ENCODE measurements at regions not wholly inside any gene's neighbourhood (a gene's known extent, or its start where the extent isn't known, plus 50 kb on each side); places are given as distances from the start of the nearest gene placed in this dataset.

DNA sequence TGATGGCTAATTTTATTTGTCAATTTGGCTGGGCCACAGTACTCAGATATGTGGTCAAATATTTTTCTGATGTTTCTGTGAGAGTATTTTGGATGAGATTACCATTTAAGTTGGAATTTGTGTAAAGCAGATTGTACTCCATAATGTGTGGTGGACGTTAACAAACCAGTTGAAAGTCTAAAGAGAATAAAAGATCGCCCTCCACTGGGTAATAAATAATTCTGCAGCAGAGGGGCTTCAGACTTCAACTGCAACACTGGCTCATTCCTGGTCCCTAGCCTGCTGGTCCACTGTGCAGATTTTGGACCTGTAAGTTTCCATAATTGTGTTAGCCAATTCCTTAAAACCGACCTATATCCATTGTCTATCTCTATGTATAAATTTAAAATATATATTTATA lies 540.3 kb downstream of the PCDH18 start:
- no peak for DNase-seq (ENCODE audit: low read depth)
- H3K4me3 ChIP-seq (ENCODE audit: low read depth, low read length), result no peak overlapping the region

DNA sequence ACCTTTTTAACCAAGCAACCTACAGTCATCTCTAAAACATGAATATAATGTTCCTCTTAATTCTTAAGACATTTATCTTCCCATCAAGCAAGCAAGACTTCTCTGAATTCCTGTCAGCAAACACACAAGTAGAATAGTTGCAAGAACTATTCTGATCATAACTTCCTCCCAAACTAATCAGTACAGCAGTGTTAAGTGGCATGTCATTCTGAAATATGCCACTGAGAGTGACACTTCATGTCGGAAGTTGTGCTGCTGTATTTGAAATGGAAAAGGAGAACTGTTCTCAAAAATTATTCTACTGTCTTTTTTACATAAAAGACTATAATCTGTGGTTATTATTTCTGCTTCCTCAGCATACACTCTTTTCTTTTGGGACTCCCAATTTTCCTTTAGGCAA lies 546.6 kb downstream of the PCDH18 start:
- DNase-seq (ENCODE audit: low read depth), result no peak
- no peak overlapping the region for H3K4me3 ChIP-seq (ENCODE audit: low read depth, low read length)

DNA sequence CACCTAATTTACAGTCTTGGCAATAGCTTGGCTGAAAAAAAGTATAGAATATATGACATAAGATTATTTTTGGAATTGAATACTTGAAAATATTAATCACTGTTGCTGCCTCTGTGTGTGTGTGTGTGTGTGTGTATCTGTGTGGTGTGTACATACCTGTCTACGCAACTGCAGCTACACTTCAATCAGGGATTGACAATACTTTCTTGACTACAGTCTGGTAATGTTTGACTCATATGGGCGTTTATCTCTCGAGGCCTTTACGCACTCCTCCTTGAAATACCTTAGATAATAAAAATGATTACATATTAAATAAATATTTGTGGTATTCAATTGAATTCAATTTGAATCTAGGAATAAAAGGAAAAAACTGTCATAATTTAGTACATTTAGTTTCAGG lies 565.2 kb downstream of the PCDH18 start:
- no peak overlapping the region for H3K4me3 ChIP-seq (ENCODE audit: low read depth, low read length)
- no peak for DNase-seq (ENCODE audit: low read depth)

DNA sequence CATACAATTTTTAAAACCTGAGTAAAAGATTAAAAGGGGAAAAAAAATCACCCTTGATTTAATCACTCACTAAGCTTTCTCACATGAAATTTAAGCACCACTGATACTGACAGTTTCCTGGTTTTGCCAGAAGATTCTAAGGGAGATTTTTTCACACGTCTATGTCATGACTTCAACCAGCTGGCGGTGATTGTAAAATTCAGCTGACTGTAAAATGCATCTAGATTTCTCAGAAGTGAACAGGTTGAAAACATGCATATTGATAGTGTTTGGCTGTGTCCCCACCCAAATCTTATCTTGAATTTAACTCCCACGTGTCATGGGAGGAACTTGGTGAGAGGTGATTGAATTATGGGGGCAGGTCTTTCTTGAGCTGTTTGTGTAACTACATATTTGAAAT lies 566.8 kb downstream of the PCDH18 start:
- no peak for DNase-seq (ENCODE audit: low read depth)
- H3K4me3 ChIP-seq (ENCODE audit: low read depth, low read length), result no peak overlapping the region

DNA sequence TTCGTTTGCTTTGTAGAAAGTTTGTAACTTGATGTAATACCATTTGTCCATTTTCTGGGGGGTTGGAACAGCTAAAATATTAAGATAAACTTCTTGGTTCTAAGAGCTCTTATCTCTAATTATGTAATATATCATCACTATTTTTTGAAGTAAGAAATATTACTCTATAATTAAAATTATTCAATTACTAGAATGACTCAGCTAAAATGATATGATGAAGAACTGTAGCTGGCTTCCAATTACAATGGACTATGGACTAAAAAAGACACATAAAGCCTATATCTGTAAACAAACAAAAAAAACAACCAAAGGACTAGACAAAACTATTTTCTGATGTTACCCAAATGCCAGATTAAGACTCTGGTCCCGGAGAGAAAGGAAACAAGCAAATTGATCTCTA lies 569.4 kb downstream of the PCDH18 start:
- no peak overlapping the region for H3K4me3 ChIP-seq (ENCODE audit: low read depth, low read length)
- no peak for DNase-seq (ENCODE audit: low read depth)

DNA sequence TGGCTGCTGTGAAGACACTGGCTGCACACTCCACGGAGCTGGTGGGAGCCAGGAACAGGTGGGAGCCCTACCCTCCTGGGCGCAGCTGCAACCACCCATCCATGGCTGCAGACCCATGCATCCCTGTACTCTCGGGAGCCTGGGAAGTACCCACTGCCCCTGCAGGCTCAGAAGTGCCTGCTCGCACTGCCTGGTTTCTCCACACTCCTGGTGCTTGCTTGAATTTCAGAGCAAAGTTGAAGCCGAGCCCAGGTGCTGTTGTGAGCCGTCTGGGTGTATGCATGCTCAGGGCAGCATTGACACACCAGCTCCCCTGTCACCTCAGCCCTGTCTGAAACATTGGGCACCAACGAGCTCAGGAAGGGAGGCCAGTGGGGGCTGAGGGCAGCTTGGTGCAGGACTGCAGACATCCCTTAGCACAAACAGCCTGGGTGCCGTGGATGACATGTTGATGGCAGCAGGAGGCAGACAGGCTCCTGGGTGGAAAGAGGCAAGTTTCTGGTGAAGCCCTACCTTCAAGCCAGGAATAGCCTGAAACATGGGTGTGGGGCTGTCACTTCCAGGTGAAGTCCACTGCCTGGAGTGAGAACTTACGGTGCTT lies 585.9 kb downstream of the PCDH18 start:
- DNase-seq (ENCODE audit: low read depth), result no peak
- H3K4me3 ChIP-seq (ENCODE audit: low read depth, low read length), result no peak overlapping the region

DNA sequence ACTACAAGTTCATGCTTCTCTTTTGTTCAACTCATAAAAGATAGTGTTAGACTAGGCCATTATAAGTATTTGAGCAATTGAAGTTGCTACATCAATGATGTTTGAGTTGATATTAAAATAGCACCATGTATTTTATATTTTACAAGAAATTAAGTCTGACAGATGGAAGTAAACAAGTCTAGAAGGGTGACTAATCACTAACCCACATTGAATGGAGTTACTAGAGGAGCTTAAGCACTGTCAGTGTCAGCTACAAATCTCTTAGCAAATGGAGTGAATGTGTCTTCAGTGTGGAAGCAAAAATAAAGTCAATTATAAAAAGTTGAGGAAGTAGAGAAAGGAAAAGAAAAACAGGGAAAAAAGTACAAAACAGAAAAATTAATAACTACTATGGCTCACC lies 592.5 kb downstream of the PCDH18 start:
- DNase-seq (ENCODE audit: low read depth), result no peak
- H3K4me3 ChIP-seq (ENCODE audit: low read depth, low read length), result no peak overlapping the region

DNA sequence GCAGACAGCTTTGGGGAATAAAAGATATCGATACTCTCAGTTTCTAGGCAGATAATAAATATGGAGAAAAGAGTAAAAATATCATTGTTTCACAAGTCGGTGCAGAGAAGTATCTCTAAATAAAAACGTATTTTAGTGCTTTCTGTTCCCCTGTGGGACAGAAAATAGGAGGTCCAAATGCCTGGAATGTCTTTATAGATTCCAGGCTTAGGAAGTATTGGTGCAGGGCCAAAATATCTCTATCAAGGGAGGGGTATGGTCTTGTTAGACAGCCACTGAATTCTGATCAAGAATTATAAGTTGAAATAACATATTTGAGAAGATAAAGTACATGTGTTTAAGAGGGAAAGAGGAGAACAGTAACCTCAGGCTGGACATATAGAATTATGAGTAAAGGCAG lies 596.4 kb downstream of the PCDH18 start:
- no peak for DNase-seq (ENCODE audit: low read depth)
- no peak overlapping the region for H3K4me3 ChIP-seq (ENCODE audit: low read depth, low read length)

DNA sequence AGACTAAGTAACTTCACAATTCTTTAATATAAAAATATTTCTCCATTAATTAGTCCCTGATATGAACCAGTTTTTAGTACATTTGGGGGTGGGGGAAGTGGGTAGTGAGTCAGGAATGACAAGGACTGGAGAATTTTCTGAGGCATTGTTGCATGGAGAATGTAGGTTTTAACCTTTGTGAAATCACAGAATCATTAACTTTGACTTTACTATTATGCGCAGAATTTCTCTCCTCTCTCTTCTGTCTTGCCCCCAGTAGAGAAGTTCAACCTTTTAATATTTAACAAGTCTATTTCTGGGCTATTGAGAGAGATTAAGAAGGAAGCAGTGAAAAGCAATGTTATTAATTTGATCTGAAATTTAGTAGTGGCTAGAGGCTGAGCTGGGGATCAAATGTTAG lies 597.0 kb downstream of the PCDH18 start:
- no peak for DNase-seq (ENCODE audit: low read depth)
- no peak overlapping the region for H3K4me3 ChIP-seq (ENCODE audit: low read depth, low read length)

DNA sequence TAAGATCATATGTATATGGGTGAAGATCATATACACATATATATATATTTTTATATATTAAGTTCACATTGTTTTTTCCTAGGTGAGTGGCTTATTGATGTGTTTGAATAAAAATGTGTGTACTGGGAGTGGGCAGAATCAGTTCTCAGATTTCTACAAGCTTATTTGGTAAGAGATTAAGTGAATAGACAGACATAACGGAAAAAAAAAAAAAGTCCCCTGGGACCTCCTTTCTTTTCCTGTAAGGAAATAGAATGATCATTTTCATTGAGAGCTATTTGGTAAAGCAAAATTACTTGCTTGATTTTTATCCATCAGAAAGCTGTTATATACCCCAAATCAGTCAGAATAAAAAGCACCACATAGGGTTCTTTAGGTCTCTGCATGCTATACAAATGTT lies 597.7 kb downstream of the PCDH18 start:
- H3K4me3 ChIP-seq (ENCODE audit: low read depth, low read length), result no peak overlapping the region
- peak; percentile 24 for DNase-seq (ENCODE audit: low read depth)

DNA sequence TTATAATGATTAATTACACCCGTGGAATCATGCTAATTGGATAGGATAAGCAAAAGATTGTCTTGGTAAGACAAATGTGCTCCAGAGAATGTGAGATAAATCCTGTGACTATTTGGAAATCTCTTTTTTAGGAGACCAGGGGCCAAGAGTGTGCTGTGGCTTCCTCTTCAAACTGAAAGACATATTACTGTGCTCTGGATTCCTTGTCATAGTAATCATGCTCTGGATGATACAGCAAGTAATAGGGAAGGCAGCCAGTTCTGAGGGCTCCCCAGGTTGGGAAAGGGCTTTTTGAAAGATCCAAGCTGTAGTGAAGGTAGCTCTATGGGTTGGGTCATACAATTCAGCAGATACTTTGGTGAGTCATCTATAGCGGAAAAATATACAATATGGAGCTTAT lies 600.5 kb downstream of the PCDH18 start:
- H3K4me3 ChIP-seq (ENCODE audit: low read depth, low read length), result no peak overlapping the region
- no peak for DNase-seq (ENCODE audit: low read depth)

DNA sequence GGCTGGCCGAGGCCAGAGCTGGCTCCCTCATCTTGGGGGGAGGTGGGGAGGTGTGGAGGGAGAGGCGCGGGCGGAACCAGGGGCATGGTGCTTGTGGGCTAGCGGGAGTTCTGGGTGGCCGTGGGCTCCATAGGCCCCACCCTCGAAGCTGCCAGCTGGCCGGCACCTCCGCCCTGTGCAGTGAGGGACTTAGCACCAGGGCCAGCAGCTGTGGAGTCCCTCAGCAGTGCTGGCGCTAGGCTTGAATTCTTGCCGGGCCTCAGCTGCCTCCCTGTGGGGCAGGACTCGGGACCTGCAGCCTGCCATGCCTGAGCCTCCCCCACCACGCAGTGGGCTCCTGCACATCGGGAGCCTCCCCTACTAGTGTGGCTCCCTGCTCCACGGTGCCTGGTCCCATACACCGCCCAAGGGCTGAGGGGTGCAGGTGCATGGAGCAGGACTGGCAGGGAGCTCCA lies 603.3 kb downstream of the PCDH18 start:
- no peak for DNase-seq (ENCODE audit: low read depth)
- H3K4me3 ChIP-seq (ENCODE audit: low read depth, low read length), result no peak overlapping the region

DNA sequence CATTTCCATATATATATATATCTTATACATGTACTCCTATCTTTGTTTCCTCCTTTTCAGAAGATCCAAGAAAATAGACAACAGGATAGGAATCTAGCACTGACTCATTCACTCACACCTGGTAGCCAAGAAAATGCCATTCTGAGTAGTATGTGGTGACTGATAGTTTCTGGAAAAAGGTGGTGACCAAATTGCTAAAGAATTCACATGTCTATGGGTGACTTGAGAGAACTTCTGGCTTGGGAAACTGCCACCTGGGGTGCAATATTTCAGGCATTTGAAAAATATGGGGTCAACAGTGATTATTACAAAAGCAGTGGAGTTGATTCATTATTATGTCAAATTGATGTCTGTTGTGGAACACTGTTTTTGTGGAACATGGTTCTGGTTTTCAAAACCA lies 605.1 kb downstream of the PCDH18 start:
- peak; percentile 18 for DNase-seq (ENCODE audit: low read depth)

DNA sequence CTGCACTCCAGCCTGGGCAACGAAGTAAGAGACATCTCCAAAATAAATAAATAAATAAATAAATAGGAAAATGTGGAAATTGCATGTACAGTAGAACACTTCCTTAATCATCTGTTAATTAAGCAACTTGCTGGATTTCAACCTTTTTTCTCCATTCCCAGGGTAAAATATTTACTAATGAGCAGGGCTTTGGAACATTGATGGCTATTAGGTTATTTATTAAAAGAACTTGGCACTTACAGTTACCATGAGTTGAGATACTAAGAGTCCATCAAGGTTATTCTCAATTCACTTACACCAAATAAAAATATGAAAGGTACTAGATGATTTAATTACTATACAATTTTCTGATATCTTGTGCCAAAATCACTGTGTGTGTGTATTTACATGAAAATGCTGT lies 607.1 kb downstream of the PCDH18 start:
- no peak for DNase-seq (ENCODE audit: low read depth)
- no peak overlapping the region for H3K4me3 ChIP-seq (ENCODE audit: low read depth, low read length)

More for the DNA sequence above, 605.1 kb downstream of the PCDH18 start:
- H3K4me3 ChIP-seq (ENCODE audit: low read depth, low read length), result no peak overlapping the region

DNA sequence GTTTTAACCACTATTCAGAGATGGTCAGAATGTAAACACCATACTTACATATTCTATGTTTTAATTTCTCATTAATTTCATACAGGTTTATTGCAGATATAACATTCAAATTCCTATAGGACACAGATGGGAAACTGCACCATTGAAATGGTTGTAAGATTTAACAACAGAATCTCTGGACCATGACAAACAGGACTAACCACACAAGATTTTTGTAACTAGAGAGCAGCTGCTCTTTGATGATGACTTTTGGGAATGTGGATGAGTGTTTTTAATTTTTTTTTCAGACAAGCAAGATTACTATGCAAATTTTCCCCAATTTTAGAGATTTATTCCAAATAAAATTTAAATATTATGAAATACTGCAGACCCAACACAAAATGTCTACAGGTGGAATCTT lies 610.2 kb downstream of the PCDH18 start:
- H3K4me3 ChIP-seq (ENCODE audit: low read depth, low read length), result no peak overlapping the region
- no peak for DNase-seq (ENCODE audit: low read depth)

DNA sequence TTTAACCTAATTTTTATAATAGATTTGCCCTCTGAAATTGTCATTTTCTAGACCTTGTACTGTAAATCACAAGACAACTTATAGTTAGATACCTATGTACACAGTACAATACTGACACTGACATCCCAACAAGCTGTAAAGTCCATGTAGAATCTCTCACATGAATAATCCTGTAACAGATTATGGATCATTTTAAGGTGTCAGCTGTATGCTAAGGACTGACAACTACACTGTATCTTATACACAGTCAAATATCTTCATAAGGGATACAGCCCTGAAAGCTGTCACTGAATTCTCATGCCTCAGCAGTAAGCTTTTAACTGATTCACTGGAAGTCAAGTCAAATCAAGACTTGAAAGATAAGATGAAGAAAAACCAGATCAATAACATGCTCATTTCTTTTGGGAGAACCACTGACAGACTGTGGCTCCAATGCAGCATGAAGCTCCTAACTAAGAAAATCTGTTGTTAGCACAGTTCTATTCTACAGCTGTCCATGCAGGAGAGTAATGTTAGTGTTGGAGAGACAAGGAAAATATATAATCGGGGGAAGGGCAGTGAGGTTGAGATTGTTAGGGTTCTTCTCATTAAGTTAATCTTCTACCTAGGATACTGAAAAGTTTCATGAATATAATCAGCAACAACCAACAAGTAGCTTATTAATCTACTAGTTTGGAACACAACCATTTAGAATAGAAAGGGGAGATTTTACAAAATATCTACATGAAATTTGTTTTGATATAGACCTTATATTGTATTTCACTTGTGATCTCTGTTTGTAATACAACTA lies 612.0 kb downstream of the PCDH18 start:
- no peak for DNase-seq (ENCODE audit: low read depth)
- no peak overlapping the region for H3K4me3 ChIP-seq (ENCODE audit: low read depth, low read length)

DNA sequence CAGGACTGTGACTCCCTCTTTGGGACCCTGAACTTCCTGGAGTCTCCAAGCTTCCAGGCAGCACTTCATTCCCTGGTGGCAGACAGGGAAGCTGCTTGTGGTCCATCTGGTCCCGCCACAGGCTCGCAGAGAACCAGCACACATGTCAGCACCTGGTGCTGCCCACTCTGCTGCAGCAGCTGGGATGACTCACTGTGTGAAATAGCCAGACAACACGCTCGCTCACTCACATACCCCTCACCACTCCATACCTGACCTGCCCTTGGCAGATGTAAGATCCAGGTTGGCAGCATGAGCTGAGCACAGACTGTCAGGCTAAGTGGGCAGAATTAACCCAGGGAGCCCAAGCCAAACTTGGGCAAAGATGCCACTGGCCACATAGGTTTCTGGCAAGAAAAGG lies 613.5 kb downstream of the PCDH18 start:
- DNase-seq (ENCODE audit: low read depth), result peak; percentile 18
- no peak overlapping the region for H3K4me3 ChIP-seq (ENCODE audit: low read depth, low read length)

DNA sequence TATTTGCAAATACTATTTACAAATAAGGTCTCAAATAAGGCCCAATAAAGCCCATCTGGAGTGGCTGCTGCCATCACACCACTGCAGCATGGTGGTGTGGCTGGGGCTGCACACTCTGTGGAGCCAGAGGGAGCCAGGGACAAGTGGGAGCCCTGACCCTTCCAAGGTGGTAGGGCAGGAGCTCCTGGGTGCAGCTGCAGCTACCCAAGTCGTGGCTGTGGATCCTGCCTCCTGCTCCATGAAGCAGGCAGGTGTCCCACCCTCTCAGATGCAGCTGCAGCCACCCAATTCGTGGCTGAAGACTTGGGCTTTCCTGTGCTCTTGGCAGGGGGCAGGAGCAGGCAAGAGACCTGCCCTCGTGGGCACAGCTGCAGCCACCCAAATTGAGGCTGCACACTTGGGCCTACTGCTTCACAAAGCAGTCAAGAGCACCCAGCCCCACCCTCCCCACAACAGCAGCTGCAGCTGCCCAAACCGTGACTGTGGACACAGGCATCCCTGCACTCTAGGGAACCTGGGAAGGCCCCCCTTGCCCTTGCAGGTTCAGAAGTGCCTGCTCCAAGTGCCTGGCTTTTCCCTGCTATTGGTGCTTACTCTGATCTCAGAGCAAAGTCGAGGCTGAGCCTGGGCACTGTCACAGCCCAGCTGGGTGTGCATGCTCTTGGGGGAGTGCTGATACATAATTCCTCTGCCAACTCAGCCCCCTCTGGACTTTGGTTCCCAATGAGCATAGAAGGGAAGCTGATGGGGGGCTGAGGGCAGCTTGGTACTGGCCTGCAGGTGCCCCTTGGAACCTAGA lies 614.8 kb downstream of the PCDH18 start:
- H3K4me3 ChIP-seq (ENCODE audit: low read depth, low read length), result no peak overlapping the region
- no peak for DNase-seq (ENCODE audit: low read depth)

DNA sequence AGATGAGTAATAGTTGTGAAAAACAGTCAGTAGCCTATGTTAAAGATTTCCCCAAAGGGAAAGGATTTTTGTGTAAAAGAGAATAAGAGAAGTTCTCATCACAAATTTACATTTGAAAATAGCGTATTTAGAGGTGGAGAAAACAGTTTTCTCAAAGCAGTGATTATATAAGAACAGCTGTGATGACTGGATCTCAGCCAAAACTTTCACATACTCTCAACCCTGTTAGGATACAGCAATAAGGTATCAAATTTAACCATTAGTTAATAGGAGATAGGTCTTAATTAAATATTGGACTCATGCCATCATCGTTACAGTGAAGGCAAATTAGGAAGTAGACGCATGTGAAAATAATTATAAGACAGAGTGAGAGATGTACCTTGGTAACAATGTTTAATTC lies 622.7 kb downstream of the PCDH18 start:
- no peak overlapping the region for H3K4me3 ChIP-seq (ENCODE audit: low read depth, low read length)
- DNase-seq (ENCODE audit: low read depth), result no peak

DNA sequence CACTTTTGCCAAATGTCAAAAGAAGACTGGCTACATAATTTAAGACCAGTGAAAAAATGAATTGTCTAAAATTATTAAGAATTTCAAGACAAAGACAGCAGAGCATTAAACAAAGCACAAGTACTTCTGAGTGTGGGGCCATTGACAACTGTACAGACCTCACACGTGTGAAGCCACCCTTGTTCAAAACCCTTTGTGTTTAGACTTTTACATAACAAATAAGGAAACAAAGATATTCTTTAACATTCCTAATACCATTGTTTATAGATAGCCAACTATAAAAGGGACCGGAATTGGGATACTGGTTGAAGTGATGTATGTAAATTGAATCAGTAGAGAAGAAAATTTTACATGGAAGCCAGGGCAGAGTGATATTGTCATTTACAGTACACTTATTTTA lies 624.2 kb downstream of the PCDH18 start:
- no peak overlapping the region for H3K4me3 ChIP-seq (ENCODE audit: low read depth, low read length)
- DNase-seq (ENCODE audit: low read depth), result no peak

DNA sequence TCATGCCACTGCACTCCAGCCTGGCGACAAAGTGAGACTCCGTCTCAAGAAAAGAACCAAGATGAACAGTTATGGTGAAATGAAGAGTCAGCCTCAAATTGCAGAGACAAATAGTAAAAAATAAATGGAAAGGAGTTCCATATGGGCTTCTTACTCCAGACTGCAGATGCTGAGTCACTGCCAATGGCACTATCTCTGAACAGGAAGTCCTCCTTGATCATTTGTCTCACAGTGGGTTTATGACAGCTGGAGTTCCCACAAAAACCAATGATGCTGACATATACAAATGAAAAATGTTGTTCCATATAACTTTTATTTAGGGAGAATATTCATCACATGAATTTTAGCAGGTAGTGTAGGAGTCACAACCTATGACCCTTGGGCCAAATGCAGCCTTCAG lies 631.6 kb downstream of the PCDH18 start:
- H3K4me3 ChIP-seq (ENCODE audit: low read depth, low read length), result no peak overlapping the region
- DNase-seq (ENCODE audit: low read depth), result no peak
